Uterus (tissue), 3 donors: ENCODE measurements at regions not wholly inside any gene's neighbourhood (a gene's known extent, or its start where the extent isn't known, plus 50 kb on each side); places are given as distances from the start of the nearest gene placed in this dataset.

Experiments
- DNase-seq, 2 donors: peaks; one replicate each; pipeline ENCODE4 v3.0.0-alpha.2; 2019 to 2020
- H3K27ac ChIP-seq, 2 donors: fragments of 200-600 bp; sonication (generic); 1 replicate in 1 of 2; 2 replicates in 1 of 2; pipeline ENCODE4 v1.5.1; 2016 to 2018
- H3K27me3 ChIP-seq, 2 donors: fragments of 200-600 bp; sonication (generic); one replicate each; pipeline ENCODE4 v1.5.1; 2018 to 2019; ENCODE audit warnings: control low read depth in 1 of 2
- H3K36me3 ChIP-seq, 2 donors: fragments of 200-600 bp; sonication (generic); one replicate each; pipeline ENCODE4 v1.5.1; 2019; ENCODE audit warnings: control low read depth in 1 of 2
- H3K4me1 ChIP-seq, 2 donors: fragments of 200-600 bp; sonication (generic); one replicate each; pipeline ENCODE4 v1.5.1; 2018 to 2019; ENCODE audit warnings: control low read depth in 1 of 2
- H3K4me3 ChIP-seq, 2 donors: fragments of 200-600 bp; sonication (generic); 1 replicate in 1 of 2; 2 replicates in 1 of 2; pipeline ENCODE4 v1.5.1; 2018 to 2019; ENCODE audit warnings: mild to moderate bottlenecking in 1 of 2
- H3K9me3 ChIP-seq, 2 donors: fragments of 200-600 bp; sonication (generic); one replicate each; pipeline ENCODE4 v1.5.1; 2019; ENCODE audit warnings: control low read depth in 1 of 2
- CTCF ChIP-seq, 4 experiments: fragments of 200-600 bp in 2 of 4; fragments of 450-650 bp in 2 of 4; sonication (generic) in 2 of 4; IDR thresholded peaks; one replicate each; pipeline ENCODE4 v1.5.1; 2016 to 2019; ENCODE audit warnings: antibody characterized with exemption in 4 of 4, mild to moderate bottlenecking in 2 of 4, moderate library complexity in 1 of 4
- POLR2A ChIP-seq, 2 donors: fragments of 450-650 bp; IDR thresholded peaks; one replicate each; pipeline ENCODE4 v1.6.1; 2016; ENCODE audit warnings: antibody characterized with exemption in 2 of 2, mild to moderate bottlenecking in 1 of 2, moderate library complexity in 1 of 2
- intact Hi-C: fragments of 100-400 bp; cut with DNase I; formaldehyde crosslinking; loops from one replicate; pipeline ENCODE4 v1.15.1; 2023; ENCODE audit warnings: low total_unique reads
- donor health status: DM: yes; HTN: yes; CAD: no.

DNA sequence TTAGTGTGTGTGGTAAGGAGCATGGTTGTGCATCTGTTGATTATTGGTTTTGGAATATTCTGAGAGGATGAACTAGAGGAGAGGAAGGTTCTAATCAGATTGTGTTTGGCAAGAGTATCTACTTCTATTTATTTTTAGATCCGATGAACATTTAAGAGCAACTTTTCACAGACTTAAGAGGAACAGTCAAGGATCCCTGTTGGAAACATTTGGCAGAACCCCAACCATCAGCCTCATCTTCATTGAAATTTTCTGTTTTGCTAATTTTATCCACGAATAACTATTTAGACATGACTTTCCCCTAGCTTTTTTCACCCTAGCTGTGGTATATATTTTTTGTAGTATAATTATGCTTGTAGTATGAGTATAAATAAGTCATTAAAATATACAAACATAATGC lies 868.5 kb downstream of the MAT2B start:
- H3K27me3 ChIP-seq, result no peaks in the 10 kb centered on the region
- TF ChIP-seq POLR2A (IDR thresholded peaks at IDR 0.05), result no peak
- no peak for TF ChIP-seq CTCF (IDR thresholded peaks at IDR 0.05)
- intact Hi-C loops, result no loop called here

GRCh38 chr5:164375051-164375450 lies 869.6 kb downstream of the MAT2B start:
- H3K36me3 ChIP-seq, result no peaks in the 10 kb centered on the region
- intact Hi-C loops, result no loop called here

More for the DNA sequence above, 868.5 kb downstream of the MAT2B start:
- no peak for DNase-seq
- Histone ChIP-seq H3K36me3 (no peaks in the 10 kb centered on the region), H3K4me1 (no peaks in the 10 kb centered on the region), H3K27ac (no peak overlapping the region), H3K9me3 (no peaks in the 10 kb centered on the region), H3K4me3 (no peak overlapping the region)

DNA sequence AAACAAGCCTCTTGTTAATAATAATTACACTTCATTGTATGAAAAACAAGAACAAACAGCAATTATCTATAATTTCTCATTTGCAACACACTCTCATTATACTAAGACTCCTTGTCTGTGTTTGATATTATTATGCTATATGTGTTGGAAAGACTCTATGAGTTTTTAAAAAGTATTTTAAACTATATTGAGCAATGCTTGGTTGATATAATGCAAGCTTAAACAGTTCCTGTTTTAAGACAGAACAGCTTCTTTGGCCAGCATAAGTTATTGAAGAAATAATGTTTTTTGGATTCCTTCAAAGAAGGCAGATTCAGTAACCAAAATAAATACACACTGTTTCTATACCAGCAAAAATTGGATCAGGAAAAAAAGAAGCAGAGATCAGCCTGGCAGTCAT lies 871.4 kb downstream of the MAT2B start:
- Histone ChIP-seq H3K27ac (no peak overlapping the region), H3K4me1 (no peaks in the 10 kb centered on the region), H3K9me3 (no peaks in the 10 kb centered on the region), H3K4me3 (no peak overlapping the region), H3K27me3 (no peaks in the 10 kb centered on the region), H3K36me3 (peaks cover 0 to 5% of the 10 kb centered on the region in 2 donors)
- DNase-seq, result no peak
- TF ChIP-seq CTCF (IDR thresholded peaks at IDR 0.05) (no peak), POLR2A (IDR thresholded peaks at IDR 0.05) (no peak)
- intact Hi-C loops, result no loop called here

More at GRCh38 chr5:164375051-164375450, 869.6 kb downstream of the MAT2B start:
- DNase-seq, result no peak
- no peak for TF ChIP-seq CTCF (IDR thresholded peaks at IDR 0.05)
- TF ChIP-seq POLR2A (IDR thresholded peaks at IDR 0.05), result no peak
- Histone ChIP-seq H3K4me1 (no peaks in the 10 kb centered on the region), H3K27ac (no peak overlapping the region), H3K27me3 (no peaks in the 10 kb centered on the region), H3K4me3 (no peak overlapping the region), H3K9me3 (no peaks in the 10 kb centered on the region)

GRCh38 chr5:164377746-164378145 lies 872.3 kb downstream of the MAT2B start:
- intact Hi-C loops, result no loop called here
- Histone ChIP-seq H3K36me3 (peaks cover 0 to 5% of the 10 kb centered on the region in 2 donors), H3K4me3 (no peak overlapping the region), H3K27ac (no peak overlapping the region), H3K4me1 (no peaks in the 10 kb centered on the region), H3K9me3 (no peaks in the 10 kb centered on the region), H3K27me3 (no peaks in the 10 kb centered on the region)
- TF ChIP-seq POLR2A (IDR thresholded peaks at IDR 0.05) (no peak), CTCF (IDR thresholded peaks at IDR 0.05) (no peak)
- no peak for DNase-seq

GRCh38 chr5:164383662-164384061 lies 878.2 kb downstream of the MAT2B start:
- no peaks in the 10 kb centered on the region for H3K9me3 ChIP-seq
- H3K27ac ChIP-seq, result no peak overlapping the region
- intact Hi-C loops, result no loop called here
- H3K4me1 ChIP-seq, result no peaks in the 10 kb centered on the region
- DNase-seq, result no peak
- peaks cover 0 to 5% of the 10 kb centered on the region in 2 donors for H3K36me3 ChIP-seq
- H3K27me3 ChIP-seq, result no peaks in the 10 kb centered on the region
- TF ChIP-seq POLR2A (IDR thresholded peaks at IDR 0.05) (no peak), CTCF (IDR thresholded peaks at IDR 0.05) (no peak)
- H3K4me3 ChIP-seq, result no peak overlapping the region
